GM12878 (cell line): ENCODE measurements at regions not wholly inside any gene's neighbourhood (a gene's known extent, or its start where the extent isn't known, plus 50 kb on each side); places are given as distances from the start of the nearest gene placed in this dataset.

Experiments
- BHLHE40 ChIP-seq, 2 experiments: fragments of 450-650 bp in 1 of 2; IDR thresholded peaks; 2 replicates each; pipeline ENCODE4 v1.6.1; 2011 to 2017; ENCODE audit warnings: low read depth in 2 of 2, borderline replicate concordance in 1 of 2, improper control_type of control experiment in 1 of 2, low read length in 1 of 2, mild to moderate bottlenecking in 1 of 2
- ETV6 ChIP-seq, 2 experiments: fragments of 450-650 bp in 1 of 2; IDR thresholded peaks in 1 of 2; conservative IDR thresholded peaks in 1 of 2; 2 replicates each; pipeline ENCODE4 v1.6.1; 2014; ENCODE audit warnings: antibody characterized with exemption in 1 of 2, borderline replicate concordance in 1 of 2, low read depth in 1 of 2, mild to moderate bottlenecking in 1 of 2, moderate library complexity in 1 of 2
- HDGF ChIP-seq: fragments of 450-650 bp; IDR thresholded peaks from 2 replicates; pipeline ENCODE4 v1.6.1; 2016; ENCODE audit warnings: antibody characterized with exemption
- KAT2A ChIP-seq: conservative IDR thresholded peaks from 2 replicates; pipeline ENCODE4 v1.6.1; 2011; ENCODE audit warnings: low read depth, low read length; ENCODE audit not compliant: control insufficient read depth
- MEF2A ChIP-seq: IDR thresholded peaks from 2 replicates; pipeline ENCODE4 v1.6.1; 2011; ENCODE audit warnings: low read depth, mild to moderate bottlenecking, low read length, moderate library complexity; ENCODE audit not compliant: insufficient read depth
- NFYA ChIP-seq: IDR thresholded peaks from 2 replicates; pipeline ENCODE4 v1.6.1; 2011; ENCODE audit warnings: low read depth, mild to moderate bottlenecking, low read length, improper control_type of control experiment, borderline replicate concordance
- NR2C2 ChIP-seq: IDR thresholded peaks from 2 replicates; pipeline ENCODE4 v1.6.1; 2011; ENCODE audit warnings: borderline replicate concordance, low read depth; ENCODE audit not compliant: control insufficient read depth, insufficient read length
- PAX8 ChIP-seq: fragments of 450-650 bp; IDR thresholded peaks from 2 replicates; pipeline ENCODE4 v1.6.1; 2017; ENCODE audit warnings: mild to moderate bottlenecking, moderate library complexity
- RCOR1 ChIP-seq: conservative IDR thresholded peaks from 2 replicates; pipeline ENCODE4 v1.6.1; 2012; ENCODE audit warnings: low read depth, low read length, improper control_type of control experiment
- SMC3 ChIP-seq: IDR thresholded peaks from 2 replicates; pipeline ENCODE4 v1.6.1; 2011; ENCODE audit warnings: low read length, improper control_type of control experiment, borderline replicate concordance
- STAT1 ChIP-seq: fragments of 450-650 bp; conservative IDR thresholded peaks from 2 replicates; pipeline ENCODE4 v1.6.1; 2014; ENCODE audit warnings: antibody characterized with exemption, mild to moderate bottlenecking
- SUZ12 ChIP-seq: fragments of 200-600 bp; sonication (generic); IDR thresholded peaks from one replicate; pipeline ENCODE4 v1.6.1; 2018; ENCODE audit warnings: antibody characterized with exemption, mild to moderate bottlenecking; ENCODE audit not compliant: unreplicated experiment
- TF ChIP-seq, protein P1 (sequence below): fragments of 450-650 bp; IDR thresholded peaks from 2 replicates; pipeline ENCODE4 v1.6.1; 2017; ENCODE audit warnings: antibody characterized with exemption, mild to moderate bottlenecking, moderate library complexity

DNA sequence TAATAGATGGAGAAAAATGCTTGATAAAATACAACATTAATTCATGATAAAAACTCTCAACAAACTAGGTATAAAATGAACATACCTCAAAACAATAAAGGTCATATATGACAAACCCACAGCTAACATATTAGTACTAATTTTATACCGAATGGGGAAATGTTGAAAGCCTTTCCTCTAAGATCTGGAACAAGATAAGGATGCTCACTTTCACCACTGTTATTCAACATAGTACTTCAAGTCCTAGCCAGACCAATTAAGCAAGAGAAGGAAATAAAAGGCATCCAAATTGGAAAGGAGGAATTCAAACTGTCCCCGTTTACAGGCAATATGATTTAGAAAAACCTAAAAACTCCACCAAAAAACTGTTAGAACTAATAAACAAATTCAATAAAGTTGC is 61.5 kb upstream of the CTIF start (continued):
- TF ChIP-seq, protein P1, sequence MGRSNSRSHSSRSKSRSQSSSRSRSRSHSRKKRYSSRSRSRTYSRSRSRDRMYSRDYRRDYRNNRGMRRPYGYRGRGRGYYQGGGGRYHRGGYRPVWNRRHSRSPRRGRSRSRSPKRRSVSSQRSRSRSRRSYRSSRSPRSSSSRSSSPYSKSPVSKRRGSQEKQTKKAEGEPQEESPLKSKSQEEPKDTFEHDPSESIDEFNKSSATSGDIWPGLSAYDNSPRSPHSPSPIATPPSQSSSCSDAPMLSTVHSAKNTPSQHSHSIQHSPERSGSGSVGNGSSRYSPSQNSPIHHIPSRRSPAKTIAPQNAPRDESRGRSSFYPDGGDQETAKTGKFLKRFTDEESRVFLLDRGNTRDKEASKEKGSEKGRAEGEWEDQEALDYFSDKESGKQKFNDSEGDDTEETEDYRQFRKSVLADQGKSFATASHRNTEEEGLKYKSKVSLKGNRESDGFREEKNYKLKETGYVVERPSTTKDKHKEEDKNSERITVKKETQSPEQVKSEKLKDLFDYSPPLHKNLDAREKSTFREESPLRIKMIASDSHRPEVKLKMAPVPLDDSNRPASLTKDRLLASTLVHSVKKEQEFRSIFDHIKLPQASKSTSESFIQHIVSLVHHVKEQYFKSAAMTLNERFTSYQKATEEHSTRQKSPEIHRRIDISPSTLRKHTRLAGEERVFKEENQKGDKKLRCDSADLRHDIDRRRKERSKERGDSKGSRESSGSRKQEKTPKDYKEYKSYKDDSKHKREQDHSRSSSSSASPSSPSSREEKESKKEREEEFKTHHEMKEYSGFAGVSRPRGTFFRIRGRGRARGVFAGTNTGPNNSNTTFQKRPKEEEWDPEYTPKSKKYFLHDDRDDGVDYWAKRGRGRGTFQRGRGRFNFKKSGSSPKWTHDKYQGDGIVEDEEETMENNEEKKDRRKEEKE = no peak
- TF ChIP-seq HDGF (no peak), SMC3 (no peak), STAT1 (no peak), ETV6 (conservative IDR thresholded peaks at IDR 0.05 in 1 of 2, IDR thresholded peaks at IDR 0.05 in 1 of 2; ENCODE audit: borderline replicate concordance in 1 of 2, low read depth in 1 of 2) (no peak), MEF2A (no peak), BHLHE40 (IDR thresholded peaks at IDR 0.05; ENCODE audit: borderline replicate concordance in 1 of 2, low read depth in 2 of 2, low read length in 1 of 2) (no peak), RCOR1 (no peak), PAX8 (no peak), NFYA (no peak), SUZ12 (no peak), KAT2A (no peak), NR2C2 (no peak)
- TF ChIP-seq, all 136 proteins: peak for 0
